GM12875 (cell line): ENCODE measurements at regions not wholly inside any gene's neighbourhood (a gene's known extent, or its start where the extent isn't known, plus 50 kb on each side); places are given as distances from the start of the nearest gene placed in this dataset.
"Not testable (repeated sequence)": the region's sequence is repeated elsewhere in the genome, so short reads cannot be mapped to it uniquely, and the experiment has no call there.

ENCODE experiments used
- H3K4me3 ChIP-seq: one replicate; pipeline ENCODE4 v1.5.1; 2011; ENCODE audit warnings: low read depth, low read length, control low read depth
- TF ChIP-seq, protein P1 (sequence below): IDR thresholded peaks from 2 replicates; pipeline ENCODE4 v1.5.1; 2011; ENCODE audit warnings: low read depth, mild to moderate bottlenecking, control low read depth, inconsistent platforms, low read length, moderate library complexity, borderline replicate concordance; ENCODE audit not compliant: insufficient read depth

DNA sequence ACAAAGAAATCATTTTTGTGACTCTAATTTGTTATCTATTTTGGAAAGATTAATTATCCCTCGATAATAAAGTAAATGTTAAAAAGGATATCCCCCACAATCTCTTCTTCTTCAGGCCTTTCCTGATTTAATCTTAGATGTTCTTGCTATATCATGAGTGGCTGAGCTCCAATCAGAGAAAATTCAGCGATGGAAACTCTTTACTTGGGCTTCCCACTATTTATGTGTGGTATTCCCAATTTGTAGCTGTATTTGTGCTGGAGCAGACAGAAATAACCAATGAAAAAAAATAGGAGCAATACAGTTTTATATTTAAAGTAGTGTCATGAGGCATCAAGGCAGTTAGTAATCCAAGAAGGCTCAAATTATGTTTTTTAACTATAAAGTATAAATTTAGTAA, 539.1 kb downstream of the PRKD1 start:
- H3K4me3 ChIP-seq, result no peak overlapping the region
- TF ChIP-seq, protein P1, sequence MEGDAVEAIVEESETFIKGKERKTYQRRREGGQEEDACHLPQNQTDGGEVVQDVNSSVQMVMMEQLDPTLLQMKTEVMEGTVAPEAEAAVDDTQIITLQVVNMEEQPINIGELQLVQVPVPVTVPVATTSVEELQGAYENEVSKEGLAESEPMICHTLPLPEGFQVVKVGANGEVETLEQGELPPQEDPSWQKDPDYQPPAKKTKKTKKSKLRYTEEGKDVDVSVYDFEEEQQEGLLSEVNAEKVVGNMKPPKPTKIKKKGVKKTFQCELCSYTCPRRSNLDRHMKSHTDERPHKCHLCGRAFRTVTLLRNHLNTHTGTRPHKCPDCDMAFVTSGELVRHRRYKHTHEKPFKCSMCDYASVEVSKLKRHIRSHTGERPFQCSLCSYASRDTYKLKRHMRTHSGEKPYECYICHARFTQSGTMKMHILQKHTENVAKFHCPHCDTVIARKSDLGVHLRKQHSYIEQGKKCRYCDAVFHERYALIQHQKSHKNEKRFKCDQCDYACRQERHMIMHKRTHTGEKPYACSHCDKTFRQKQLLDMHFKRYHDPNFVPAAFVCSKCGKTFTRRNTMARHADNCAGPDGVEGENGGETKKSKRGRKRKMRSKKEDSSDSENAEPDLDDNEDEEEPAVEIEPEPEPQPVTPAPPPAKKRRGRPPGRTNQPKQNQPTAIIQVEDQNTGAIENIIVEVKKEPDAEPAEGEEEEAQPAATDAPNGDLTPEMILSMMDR, result no peak

DNA sequence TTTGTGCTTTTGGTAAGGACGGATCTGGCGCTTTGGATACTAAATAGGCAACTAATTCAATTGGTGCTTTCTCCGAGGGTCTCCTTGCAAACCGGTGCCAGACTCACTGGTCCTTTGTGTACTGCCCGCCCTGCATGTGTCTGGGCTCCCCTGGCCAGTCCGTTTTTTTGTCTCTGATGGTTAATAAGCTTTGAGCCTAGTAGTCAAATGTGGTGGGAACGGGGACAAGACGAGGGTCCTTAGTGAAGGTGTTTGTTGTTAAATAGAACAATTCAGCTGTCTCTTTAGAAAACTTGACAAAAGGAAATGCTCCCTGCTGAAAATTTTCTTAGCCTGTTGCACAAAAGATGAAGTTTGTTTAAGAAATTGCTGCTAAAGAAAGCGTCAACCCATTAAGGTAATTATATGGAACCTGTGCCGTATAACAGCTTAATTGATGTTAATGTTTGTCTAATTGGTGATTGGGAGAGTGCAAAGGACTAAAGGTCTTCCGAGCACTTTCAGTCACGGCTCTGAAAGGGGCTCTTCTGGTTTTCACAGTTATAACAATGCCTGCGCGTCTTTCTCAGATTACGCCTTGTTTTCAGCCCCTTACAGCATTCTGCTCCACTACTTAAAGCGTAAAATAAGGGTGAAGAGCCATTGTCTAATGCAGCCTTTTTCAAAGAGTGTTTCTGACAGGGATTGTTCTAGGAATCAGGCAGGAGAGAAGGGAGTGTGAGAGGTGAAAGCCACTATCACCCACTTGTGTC, 537.4 kb downstream of the PRKD1 start:
- TF ChIP-seq, protein P1, result no peak
- H3K4me3 ChIP-seq, result no peak overlapping the region

DNA sequence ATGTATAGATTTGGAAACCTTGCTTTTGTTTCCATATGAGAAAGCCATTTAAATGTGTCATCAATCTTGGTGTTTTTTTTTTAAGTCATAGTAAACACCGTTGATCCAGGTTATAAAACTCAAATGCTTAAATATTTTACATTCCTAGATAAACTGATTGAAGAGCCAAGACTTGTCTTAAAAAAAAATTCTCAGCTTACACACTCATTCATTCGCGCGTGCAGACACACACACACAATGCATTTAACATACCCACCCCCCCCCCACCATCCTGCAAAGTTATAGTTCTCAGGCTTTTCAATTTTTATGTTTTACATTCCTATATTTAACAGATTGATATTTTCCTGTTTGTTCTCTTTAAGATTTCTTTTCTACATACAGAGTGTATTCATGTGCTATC, 536.4 kb downstream of the PRKD1 start:
- no peak overlapping the region for H3K4me3 ChIP-seq
- TF ChIP-seq, protein P1, result no peak

DNA sequence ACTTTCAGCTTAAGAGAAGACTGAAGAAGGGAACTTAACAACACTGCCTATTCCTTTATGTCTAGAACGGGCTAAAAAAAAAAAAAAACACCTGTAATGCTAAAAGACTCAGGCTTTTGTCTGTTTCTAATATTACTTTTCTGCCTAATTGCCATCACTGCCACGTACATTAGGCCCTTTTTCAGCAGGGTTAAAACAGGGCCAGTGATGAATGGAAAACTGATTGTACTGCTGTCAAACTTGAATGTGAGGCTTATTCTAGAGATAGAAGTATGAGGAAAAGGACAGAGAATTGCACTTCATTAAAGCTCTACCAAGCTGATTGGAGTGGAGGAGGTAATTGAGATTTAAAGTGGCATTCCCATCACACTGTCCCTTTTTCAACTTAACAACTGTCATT, 535.8 kb downstream of the PRKD1 start:
- TF ChIP-seq, protein P1, result no peak
- no peak overlapping the region for H3K4me3 ChIP-seq

DNA sequence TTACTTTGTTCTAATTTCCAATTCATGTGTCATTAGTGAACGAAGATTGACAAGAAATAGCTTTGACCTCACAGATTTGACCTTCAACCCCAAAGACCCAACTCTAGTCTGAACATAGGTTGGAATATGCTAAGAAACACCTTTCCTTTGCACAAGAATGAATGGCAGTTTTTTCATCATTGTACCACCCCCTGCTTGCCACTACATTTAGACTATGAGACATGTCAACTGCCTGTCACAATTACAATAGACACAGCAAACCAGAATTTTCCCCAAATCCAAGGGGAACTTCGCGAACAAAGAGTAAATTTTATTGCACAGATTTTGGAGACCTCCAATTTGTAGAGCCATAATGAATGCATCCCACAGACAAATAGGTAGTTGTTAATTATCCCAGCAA, 535.4 kb downstream of the PRKD1 start:
- no peak overlapping the region for H3K4me3 ChIP-seq
- TF ChIP-seq, protein P1, result no peak

DNA sequence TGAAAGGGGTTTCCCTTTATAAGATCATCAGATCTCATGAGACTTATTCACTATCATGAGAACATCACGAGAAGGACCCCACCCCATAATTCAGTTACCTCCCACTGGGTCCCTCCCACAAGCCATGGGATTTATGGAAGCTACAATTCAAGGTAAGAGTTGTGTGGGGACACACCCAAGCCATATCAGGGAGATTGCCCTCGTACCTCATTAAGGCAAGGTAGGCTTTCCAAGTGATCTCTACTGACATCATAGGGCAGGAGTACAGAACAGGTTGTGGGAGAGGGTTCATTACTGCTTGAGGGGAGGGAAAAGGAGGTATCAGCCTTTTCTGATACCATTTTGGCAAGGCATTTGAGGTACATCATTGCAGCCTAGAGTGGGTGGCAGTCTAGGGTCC, 524.6 kb downstream of the PRKD1 start:
- TF ChIP-seq, protein P1, result no peak
- H3K4me3 ChIP-seq, result no peak overlapping the region

DNA sequence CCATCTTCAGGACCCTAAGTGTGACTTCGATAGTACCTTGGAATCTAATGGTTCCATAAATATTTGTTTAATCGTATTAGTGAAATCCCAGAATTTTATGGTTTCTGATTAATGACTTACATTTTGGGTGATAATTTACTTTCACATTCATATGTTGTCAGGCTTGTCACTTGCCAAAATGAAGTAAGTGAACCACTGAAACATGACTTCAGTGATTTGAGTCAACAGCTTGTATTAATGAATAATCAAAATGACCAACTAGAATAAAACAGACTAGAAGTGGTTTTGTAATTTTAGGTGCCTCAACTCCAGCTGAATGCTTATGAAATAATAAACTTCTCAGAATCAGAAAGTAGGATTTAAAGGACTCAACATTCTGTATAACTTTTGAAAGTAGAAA, 517.1 kb downstream of the PRKD1 start:
- no peak overlapping the region for H3K4me3 ChIP-seq
- TF ChIP-seq, protein P1, result no peak

DNA sequence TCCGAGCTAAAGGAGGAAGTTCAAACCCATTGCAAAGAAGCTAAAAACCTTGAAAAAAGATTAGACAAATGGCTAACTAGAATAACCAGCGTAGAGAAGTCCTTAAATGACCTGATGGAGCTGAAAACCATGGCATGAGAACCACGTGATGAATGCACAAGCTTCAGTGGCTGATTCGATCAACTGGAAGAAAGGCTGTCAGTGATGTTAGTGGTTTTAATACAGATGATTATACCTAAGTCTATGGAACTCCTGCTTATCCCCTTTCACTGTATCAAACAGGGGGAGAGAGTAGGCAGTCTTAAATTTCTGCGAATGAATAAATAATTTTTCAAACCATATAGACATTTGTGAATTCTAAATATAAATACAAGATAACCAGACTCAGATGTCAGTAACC, 512.7 kb downstream of the PRKD1 start:
- H3K4me3 ChIP-seq, result not testable (repeated sequence)
